NCI-H2107 (cell line): ENCODE measurements at regions not wholly inside any gene's neighbourhood (a gene's known extent, or its start where the extent isn't known, plus 50 kb on each side); places are given as distances from the start of the nearest gene placed in this dataset.
"Not testable (repeated sequence)": the region's sequence is repeated elsewhere in the genome, so short reads cannot be mapped to it uniquely, and the experiment has no call there.

Experiments
- DNase-seq: peaks from one replicate; lab custom pipeline; 2025; lab: John Stamatoyannopoulos, UW

- no peak for DNase-seq
These were observed 199.3 kb upstream of the HDAC4 start for GRCh38 chr2:239600001-239600593.

DNA sequence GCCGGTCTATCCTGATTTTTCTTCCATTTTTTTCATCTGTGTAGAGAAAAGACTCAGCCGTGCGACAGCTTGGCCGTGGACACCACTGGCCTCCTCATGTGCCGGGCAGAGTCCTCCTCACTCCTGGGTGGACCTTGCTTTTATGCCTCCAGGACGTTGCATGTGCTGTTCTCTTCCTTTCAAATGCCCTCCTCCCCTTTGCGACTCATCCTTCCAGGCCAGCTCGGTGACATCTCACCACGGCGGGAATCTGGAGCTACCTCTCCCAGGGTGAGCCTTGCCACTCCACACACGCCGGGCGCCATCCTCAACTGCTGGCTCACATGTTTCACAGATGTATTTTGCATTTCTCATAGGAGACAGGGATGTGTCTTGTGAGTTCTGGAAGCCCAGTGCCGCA, 198.5 kb upstream of the HDAC4 start:
- DNase-seq, result no peak

DNA sequence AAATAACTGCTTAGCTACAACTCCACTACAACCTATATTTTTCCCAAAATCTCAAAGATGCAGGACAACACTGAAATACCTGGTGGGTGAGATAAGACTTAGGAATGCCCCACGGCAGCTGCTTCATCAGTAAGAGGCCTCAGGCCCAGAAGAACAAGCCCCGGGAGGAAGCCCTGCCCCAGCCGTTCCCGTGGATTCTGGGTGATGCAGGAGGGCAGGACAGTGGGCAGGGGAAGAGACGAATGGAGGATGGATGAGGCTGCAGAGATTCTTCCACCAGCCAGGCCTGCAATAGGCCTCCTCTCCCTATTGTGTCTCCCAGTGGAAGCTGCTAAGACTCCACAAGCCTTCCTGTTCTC, 197.9 kb upstream of the HDAC4 start:
- DNase-seq, result no peak

GRCh38 chr2:239598011-239598731, 197.4 kb upstream of the HDAC4 start:
- no peak for DNase-seq

- DNase-seq, result no peak
These were observed 196.4 kb upstream of the HDAC4 start for GRCh38 chr2:239597216-239597615.

GRCh38 chr2:239596792-239597191, 196.0 kb upstream of the HDAC4 start:
- no peak for DNase-seq

- no peak for DNase-seq
These were observed 195.4 kb upstream of the HDAC4 start for GRCh38 chr2:239596253-239596652.

DNA sequence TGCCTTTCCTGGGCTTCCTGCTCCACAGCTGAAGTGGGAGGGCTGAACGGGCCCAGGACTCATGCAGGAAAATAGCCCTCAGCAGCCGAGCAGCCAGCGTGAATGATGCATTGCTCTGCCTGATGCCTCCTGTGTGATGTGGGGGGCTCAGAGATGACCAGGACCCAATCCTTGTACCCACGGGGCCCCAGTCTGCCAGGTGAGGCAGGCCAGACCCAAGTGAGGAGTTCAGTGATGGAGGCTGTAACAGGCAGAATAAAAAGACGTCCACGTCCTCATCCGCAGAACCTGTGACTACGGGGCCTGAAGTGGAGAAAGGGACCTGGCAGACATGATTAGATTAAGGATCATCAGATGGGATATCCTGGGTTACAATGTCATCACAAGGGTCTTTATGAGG, 194.9 kb upstream of the HDAC4 start:
- DNase-seq, result no peak

- no peak for DNase-seq
These were observed 194.2 kb upstream of the HDAC4 start for GRCh38 chr2:239594772-239595608.

GRCh38 chr2:239594019-239594771, 193.4 kb upstream of the HDAC4 start:
- DNase-seq, result no peak

GRCh38 chr2:239593455-239593854, 192.6 kb upstream of the HDAC4 start:
- DNase-seq, result no peak

DNA sequence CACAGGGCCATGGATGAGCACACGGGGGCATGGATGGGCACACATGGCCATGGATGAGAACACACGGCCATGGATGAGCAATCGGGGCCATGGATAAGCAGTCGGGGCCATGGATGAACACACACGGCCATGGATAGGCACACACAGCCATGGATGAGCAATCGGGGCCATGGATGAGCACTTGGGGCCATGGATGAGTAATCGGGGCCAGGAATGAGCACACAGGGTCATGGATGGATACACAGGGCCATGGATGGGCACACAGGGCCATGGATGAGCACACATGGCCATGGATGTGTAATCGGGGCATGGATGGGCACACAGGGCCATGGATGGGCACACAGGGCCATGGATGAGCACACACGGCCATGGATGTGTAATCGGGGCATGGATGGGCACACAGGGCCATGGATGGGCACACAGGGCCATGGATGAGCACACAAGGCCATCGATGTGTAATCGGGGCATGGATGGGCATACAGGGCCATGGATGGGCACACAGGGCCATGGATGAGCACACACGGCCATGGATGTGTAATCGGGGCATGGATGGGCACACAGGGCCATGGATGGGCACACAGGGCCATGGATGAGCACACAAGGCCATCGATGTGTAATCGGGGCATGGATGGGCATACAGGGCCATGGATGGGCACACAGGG, 191.9 kb upstream of the HDAC4 start:
- DNase-seq, result not testable (repeated sequence)

- no peak for DNase-seq
These were observed 190.4 kb upstream of the HDAC4 start for GRCh38 chr2:239590995-239591915.

DNA sequence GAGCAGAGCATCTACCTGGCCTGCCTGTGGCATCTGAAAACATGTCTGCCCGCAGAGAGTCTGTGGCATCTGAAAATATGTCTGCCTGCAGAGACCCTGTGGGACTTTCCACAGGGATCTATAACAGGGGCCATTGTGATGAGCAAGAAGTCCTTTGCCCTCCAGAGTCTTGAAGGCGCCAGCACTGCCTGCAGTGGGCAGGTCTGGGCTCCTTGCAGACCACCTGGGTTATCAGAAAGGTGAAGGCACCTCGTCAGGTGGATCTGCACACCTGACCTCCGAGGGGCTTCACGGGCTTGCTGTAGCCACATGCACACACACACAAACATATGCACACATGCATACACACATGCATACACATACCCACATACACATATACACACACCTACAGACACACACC, 189.5 kb upstream of the HDAC4 start:
- no peak for DNase-seq

DNA sequence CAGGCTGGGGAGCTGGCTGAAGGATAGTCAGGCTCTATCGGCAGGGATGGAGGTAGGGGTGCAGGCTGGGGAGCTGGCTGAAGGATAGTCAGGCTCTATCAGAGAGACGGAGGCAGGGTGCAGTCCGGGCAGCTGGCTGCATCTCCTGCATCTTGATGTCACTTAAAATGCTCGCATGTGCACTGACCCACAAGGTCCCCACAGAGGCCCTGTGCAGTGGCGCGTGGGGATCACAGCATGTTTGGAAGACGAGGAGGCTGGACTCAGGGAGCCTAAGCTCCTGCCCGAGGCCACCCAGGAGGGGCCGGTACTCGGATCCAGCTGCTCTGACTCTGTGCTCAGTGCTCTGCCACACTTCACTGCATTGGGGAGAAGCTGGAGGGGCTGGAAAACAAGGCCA, 189.0 kb upstream of the HDAC4 start:
- DNase-seq, result no peak

GRCh38 chr2:239589270-239589825, 188.5 kb upstream of the HDAC4 start:
- no peak for DNase-seq

- DNase-seq, result no peak
These were observed 187.8 kb upstream of the HDAC4 start for GRCh38 chr2:239588451-239589269.

GRCh38 chr2:239587841-239588240, 187.0 kb upstream of the HDAC4 start:
- no peak for DNase-seq

DNA sequence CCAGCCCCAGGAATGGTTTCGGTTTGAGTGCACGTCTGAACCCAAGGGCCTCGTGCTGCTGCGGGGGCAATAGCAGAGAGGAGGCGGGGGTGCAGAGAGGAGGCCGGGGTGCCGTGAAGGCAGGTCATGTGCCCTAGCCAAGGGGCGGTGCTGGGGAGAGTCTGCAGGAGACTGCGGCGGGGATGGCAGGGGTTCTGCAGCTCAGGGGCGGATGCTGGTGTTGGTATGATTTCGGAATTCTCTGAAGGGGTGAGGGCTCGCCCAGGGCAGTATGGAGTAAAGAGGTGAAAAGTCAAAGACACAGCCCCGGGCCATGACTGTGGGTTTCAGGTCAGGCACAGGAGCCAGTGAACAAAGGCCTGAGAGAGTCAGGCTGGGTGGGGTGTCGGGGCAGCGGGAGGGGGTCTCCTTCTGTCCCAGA, 186.5 kb upstream of the HDAC4 start:
- no peak for DNase-seq
